A673 (cell line): ENCODE measurements at regions not wholly inside any gene's neighbourhood (a gene's known extent, or its start where the extent isn't known, plus 50 kb on each side); places are given as distances from the start of the nearest gene placed in this dataset.

Experiments
- BruUV-seq: library from RNA; stranded (reverse); fragments of 400-500 nt; replicated peaks from 2 replicates; lab custom pipeline; 2021; lab: Mats Ljungman, UMichigan
- CTCF ChIA-PET: fragments of 300-600 bp; sonication (Branson Sonifier 250); formaldehyde crosslinking; loops from one replicate; lab custom pipeline; 2022; ENCODE audit warnings: antibody characterized with exemption; lab: Charles Lee
- POLR2A ChIA-PET: fragments of 300-600 bp; sonication (Branson Sonifier 250); formaldehyde crosslinking; loops from one replicate; lab custom pipeline; 2022; ENCODE audit warnings: antibody characterized with exemption; ENCODE audit not compliant: low non-redundant PET; lab: Charles Lee
- DNase-seq: peaks from one replicate; pipeline ENCODE4 v3.0.0-alpha.2; 2015; ENCODE audit warnings: low spot score
- H3K27ac ChIP-seq: fragments of 200-600 bp; sonication (generic); 2 replicates; pipeline ENCODE4 v1.5.1; 2016; ENCODE audit warnings: mixed run types, low read depth, mild to moderate bottlenecking, mixed read lengths, antibody characterized with exemption, low read length; ENCODE audit not compliant: poor library complexity, severe bottlenecking
- H3K27me3 ChIP-seq: fragments of 200-600 bp; sonication (generic); replicated peaks from 2 replicates; pipeline ENCODE4 v1.6.1; 2017; ENCODE audit warnings: mixed run types, low read depth, mild to moderate bottlenecking, mixed read lengths, antibody characterized with exemption, low read length; ENCODE audit not compliant: insufficient read depth, poor library complexity
- H3K36me3 ChIP-seq: fragments of 200-600 bp; sonication (generic); 2 replicates; pipeline ENCODE4 v1.6.1; 2016; ENCODE audit warnings: mixed run types, mild to moderate bottlenecking, mixed read lengths, antibody characterized with exemption, low read length; ENCODE audit not compliant: insufficient read depth, poor library complexity, severe bottlenecking
- H3K4me1 ChIP-seq: fragments of 200-600 bp; sonication (generic); 2 replicates; pipeline ENCODE4 v1.6.1; 2017; ENCODE audit warnings: mixed run types, mild to moderate bottlenecking, mixed read lengths, antibody characterized with exemption, low read length; ENCODE audit not compliant: insufficient read depth, poor library complexity, severe bottlenecking
- H3K4me3 ChIP-seq: fragments of 200-600 bp; sonication (generic); 2 replicates; pipeline ENCODE4 v1.5.1; 2016; ENCODE audit warnings: low read depth, mixed run types, mild to moderate bottlenecking, mixed read lengths, low read length; ENCODE audit not compliant: poor library complexity, severe bottlenecking
- H3K9me3 ChIP-seq: fragments of 200-600 bp; sonication (generic); 2 replicates; pipeline ENCODE4 v1.6.1; 2016; ENCODE audit warnings: mixed run types, low read depth, mild to moderate bottlenecking, mixed read lengths, antibody characterized with exemption, low read length; ENCODE audit not compliant: poor library complexity, severe bottlenecking
- CTCF ChIP-seq: fragments of 300-800, 200-600 bp; sonication (generic); conservative IDR thresholded peaks from 2 replicates; pipeline ENCODE4 v1.5.1; 2017; ENCODE audit warnings: low read depth, mild to moderate bottlenecking, antibody characterized with exemption, low read length, moderate library complexity, mixed read lengths
- EZH2 ChIP-seq: fragments of 200-600 bp; sonication (generic); IDR thresholded peaks from 2 replicates; pipeline ENCODE4 v1.6.1; 2017; ENCODE audit warnings: borderline replicate concordance, low read depth, mild to moderate bottlenecking, mixed read lengths, antibody characterized with exemption, low read length; ENCODE audit not compliant: poor library complexity, severe bottlenecking
- intact Hi-C: fragments of 100-400 bp; cut with micrococcal nuclease; formaldehyde crosslinking; loops from one replicate; pipeline ENCODE4 v1.10.0; 2022; ENCODE audit not compliant: unreplicated experiment

- DNase-seq, result peak; percentile 59
- CTCF ChIA-PET, result no interaction called here
Observed at GRCh38 chr14:97626088-97626487, 828.9 kb downstream of the VRK1 start.

GRCh38 chr14:97630249-97630648 is 833.1 kb downstream of the VRK1 start:
- Histone ChIP-seq H3K9me3 (no peaks in the 10 kb centered on the region), H3K4me3 (no peak overlapping the region), H3K36me3 (no peaks in the 10 kb centered on the region), H3K4me1 (peaks cover 48% of the 10 kb centered on the region), H3K27me3 (no peaks in the 10 kb centered on the region), H3K27ac (no peak overlapping the region)
- DNase-seq, result no peak
- intact Hi-C loops, result no loop called here
- POLR2A ChIA-PET, result no interaction called here
- BruUV-seq, result no TSS peak
- CTCF ChIA-PET, result no interaction called here
- TF ChIP-seq CTCF (no peak), EZH2 (no peak)

More at GRCh38 chr14:97626088-97626487, 828.9 kb downstream of the VRK1 start:
- H3K4me1 ChIP-seq, result peaks cover 24% of the 10 kb centered on the region
- no TSS peak for BruUV-seq
- no peak overlapping the region for H3K4me3 ChIP-seq
- peak overlapping the region; percentile 47 for H3K27ac ChIP-seq
- POLR2A ChIA-PET, result no interaction called here
- intact Hi-C loops, result no loop called here
- H3K9me3 ChIP-seq, result no peaks in the 10 kb centered on the region
- H3K36me3 ChIP-seq, result no peaks in the 10 kb centered on the region
- TF ChIP-seq CTCF (no peak), EZH2 (no peak)
- H3K27me3 ChIP-seq, result no peaks in the 10 kb centered on the region

GRCh38 chr14:97633131-97633738 is 836.1 kb downstream of the VRK1 start:
- Histone ChIP-seq H3K27me3 (no peaks in the 10 kb centered on the region), H3K9me3 (no peaks in the 10 kb centered on the region), H3K4me3 (no peak overlapping the region), H3K36me3 (no peaks in the 10 kb centered on the region), H3K27ac (no peak overlapping the region), H3K4me1 (peaks cover 36% of the 10 kb centered on the region)
- no TSS peak for BruUV-seq
- CTCF ChIA-PET, result no interaction called here
- intact Hi-C loops, result no loop called here
- POLR2A ChIA-PET, result interaction anchor here (0.6 kb wide), 1 partner anchor 459 kb away, joined by 3 read pairs; no protein-coding TSS in a partner anchor
- TF ChIP-seq CTCF (no peak; the same call in 1 of the 2 replicates), EZH2 (no peak)
- DNase-seq, result no peak
